GM12878 (cell line): ENCODE measurements at regions not wholly inside any gene's neighbourhood (a gene's known extent, or its start where the extent isn't known, plus 50 kb on each side); places are given as distances from the start of the nearest gene placed in this dataset.

Source experiments
- ATF7 ChIP-seq: fragments of 450-650 bp; IDR thresholded peaks from 2 replicates; pipeline ENCODE4 v1.6.1; 2016; ENCODE audit warnings: low read depth, mild to moderate bottlenecking
- CBFB ChIP-seq: IDR thresholded peaks from 2 replicates; pipeline ENCODE4 v1.6.1; 2016; ENCODE audit warnings: antibody characterized with exemption, low read depth
- MEF2A ChIP-seq: IDR thresholded peaks from 2 replicates; pipeline ENCODE4 v1.6.1; 2011; ENCODE audit warnings: low read depth, mild to moderate bottlenecking, low read length, moderate library complexity; ENCODE audit not compliant: insufficient read depth
- NFYB ChIP-seq: IDR thresholded peaks from 2 replicates; pipeline ENCODE4 v1.6.1; 2011; ENCODE audit warnings: low read depth, mild to moderate bottlenecking, low read length, improper control_type of control experiment, moderate library complexity; ENCODE audit not compliant: insufficient read depth
- PAX8 ChIP-seq: fragments of 450-650 bp; IDR thresholded peaks from 2 replicates; pipeline ENCODE4 v1.6.1; 2017; ENCODE audit warnings: mild to moderate bottlenecking, moderate library complexity
- RELA ChIP-seq: fragments of 450-650 bp; IDR thresholded peaks from 2 replicates; pipeline ENCODE4 v1.8.0; 2014; ENCODE audit warnings: borderline replicate concordance; ENCODE audit not compliant: partially characterized antibody
- SREBF1 ChIP-seq: IDR thresholded peaks from 2 replicates; pipeline ENCODE4 v1.6.1; 2012; ENCODE audit warnings: mild to moderate bottlenecking, low read length
- WRNIP1 ChIP-seq: IDR thresholded peaks from 2 replicates; pipeline ENCODE4 v1.6.1; 2011; ENCODE audit warnings: low read depth, low read length, improper control_type of control experiment, borderline replicate concordance
- TF ChIP-seq, protein P1 (sequence below): fragments of 450-650 bp; conservative IDR thresholded peaks from 2 replicates; pipeline ENCODE4 v1.6.1; 2017; ENCODE audit warnings: mild to moderate bottlenecking, moderate library complexity
- TF ChIP-seq, protein P2 (sequence below): IDR thresholded peaks from 2 replicates; pipeline ENCODE4 v1.6.1; 2011; ENCODE audit warnings: low read depth, low read length, improper control_type of control experiment, borderline replicate concordance
- TF ChIP-seq, protein P3 (sequence below): IDR thresholded peaks from 2 replicates; pipeline ENCODE4 v1.6.1; 2011; ENCODE audit warnings: mild to moderate bottlenecking, low read depth, low read length, moderate library complexity; ENCODE audit not compliant: insufficient replicate concordance

DNA sequence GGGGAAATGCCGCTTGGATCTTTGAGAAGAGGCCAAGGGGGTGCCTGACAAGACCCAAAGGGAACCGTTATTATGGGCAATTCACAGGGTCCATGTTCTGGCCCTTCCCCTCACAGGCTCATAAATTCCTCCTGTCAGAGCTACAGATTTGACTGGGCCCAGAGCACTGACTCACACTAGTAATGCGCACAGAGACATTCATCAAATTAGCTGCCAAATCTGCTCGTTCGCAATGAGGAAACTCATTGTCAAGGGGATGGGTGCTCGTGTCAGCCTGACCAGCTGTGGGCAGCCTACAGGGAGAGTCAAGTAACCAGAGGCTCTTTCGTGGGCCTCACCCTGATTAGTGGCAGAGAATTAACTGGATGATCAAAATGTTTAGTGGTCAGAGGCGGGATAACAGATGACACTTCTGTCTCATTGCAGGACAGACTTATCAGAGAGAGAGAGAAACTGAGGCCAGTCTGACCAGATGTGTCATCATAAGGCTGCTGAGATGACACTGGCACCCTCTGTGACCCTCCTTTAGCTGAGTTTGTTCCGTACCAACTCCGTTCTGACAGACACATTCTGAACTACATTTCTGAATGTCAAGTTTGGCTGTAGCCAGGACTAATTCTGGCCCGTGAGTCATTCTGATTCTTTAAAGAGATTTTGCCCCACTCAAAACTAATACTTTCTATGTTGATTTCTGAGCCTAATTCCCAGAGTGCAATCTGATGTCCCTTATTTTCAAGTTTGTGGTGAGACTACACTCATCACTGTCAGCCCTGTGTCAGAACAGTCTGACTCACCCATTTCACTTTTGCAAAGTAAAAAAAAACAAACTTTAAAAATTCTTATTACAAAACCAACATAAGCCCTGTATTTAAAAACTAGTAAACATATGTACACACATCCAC lies 377.1 kb downstream of the ACTL7B start (continued):
- TF ChIP-seq, protein P1, sequence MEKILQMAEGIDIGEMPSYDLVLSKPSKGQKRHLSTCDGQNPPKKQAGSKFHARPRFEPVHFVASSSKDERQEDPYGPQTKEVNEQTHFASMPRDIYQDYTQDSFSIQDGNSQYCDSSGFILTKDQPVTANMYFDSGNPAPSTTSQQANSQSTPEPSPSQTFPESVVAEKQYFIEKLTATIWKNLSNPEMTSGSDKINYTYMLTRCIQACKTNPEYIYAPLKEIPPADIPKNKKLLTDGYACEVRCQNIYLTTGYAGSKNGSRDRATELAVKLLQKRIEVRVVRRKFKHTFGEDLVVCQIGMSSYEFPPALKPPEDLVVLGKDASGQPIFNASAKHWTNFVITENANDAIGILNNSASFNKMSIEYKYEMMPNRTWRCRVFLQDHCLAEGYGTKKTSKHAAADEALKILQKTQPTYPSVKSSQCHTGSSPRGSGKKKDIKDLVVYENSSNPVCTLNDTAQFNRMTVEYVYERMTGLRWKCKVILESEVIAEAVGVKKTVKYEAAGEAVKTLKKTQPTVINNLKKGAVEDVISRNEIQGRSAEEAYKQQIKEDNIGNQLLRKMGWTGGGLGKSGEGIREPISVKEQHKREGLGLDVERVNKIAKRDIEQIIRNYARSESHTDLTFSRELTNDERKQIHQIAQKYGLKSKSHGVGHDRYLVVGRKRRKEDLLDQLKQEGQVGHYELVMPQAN: no peak
- TF ChIP-seq SREBF1 (no peak), PAX8 (no peak), RELA (no peak), WRNIP1 (no peak), NFYB (no peak), ATF7 (no peak), MEF2A (peak; percentile 60; the same call in 1 of the 2 replicates), CBFB (no peak)
- TF ChIP-seq, protein P2, sequence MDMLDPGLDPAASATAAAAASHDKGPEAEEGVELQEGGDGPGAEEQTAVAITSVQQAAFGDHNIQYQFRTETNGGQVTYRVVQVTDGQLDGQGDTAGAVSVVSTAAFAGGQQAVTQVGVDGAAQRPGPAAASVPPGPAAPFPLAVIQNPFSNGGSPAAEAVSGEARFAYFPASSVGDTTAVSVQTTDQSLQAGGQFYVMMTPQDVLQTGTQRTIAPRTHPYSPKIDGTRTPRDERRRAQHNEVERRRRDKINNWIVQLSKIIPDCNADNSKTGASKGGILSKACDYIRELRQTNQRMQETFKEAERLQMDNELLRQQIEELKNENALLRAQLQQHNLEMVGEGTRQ: no peak
- TF ChIP-seq, protein P3, sequence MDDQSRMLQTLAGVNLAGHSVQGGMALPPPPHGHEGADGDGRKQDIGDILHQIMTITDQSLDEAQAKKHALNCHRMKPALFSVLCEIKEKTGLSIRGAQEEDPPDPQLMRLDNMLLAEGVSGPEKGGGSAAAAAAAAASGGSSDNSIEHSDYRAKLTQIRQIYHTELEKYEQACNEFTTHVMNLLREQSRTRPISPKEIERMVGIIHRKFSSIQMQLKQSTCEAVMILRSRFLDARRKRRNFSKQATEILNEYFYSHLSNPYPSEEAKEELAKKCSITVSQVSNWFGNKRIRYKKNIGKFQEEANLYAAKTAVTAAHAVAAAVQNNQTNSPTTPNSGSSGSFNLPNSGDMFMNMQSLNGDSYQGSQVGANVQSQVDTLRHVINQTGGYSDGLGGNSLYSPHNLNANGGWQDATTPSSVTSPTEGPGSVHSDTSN: peak; percentile 70
